ENCODE measurements at regions not wholly inside any gene's neighbourhood (a gene's known extent, or its start where the extent isn't known, plus 50 kb on each side); places are given as distances from the start of the nearest gene placed in this dataset.

- WGBS, 10 experiments: 0 to 100% (median 71%) methylated on average over 1 to 2 of the region's 2 CpGs; no CpG with 5 or more reads in 1 of the 10 experiments
- H3K4me1 ChIP-seq (replicated peaks in 1 of 2): no peaks in the 10 kb centered on the region
- H3K4me3 ChIP-seq: no peak overlapping the region
- in situ Hi-C loops (cut with MboI; ENCODE audit: low pct_unique_long_range_greater_than_20kb in 2 of 9, low sequenced_read_pairs in 9 of 9, unreplicated experiment in 9 of 9): no loop called here
- no peak for ATAC-seq (replicated peaks in 6 of 8)
- H3K27ac ChIP-seq: no peak overlapping the region
These were observed 409.4 kb upstream of the CTNND2 start for GRCh38 chr5:12313602-12314001.

GRCh38 chr5:12312343-12312742 lies 408.1 kb upstream of the CTNND2 start:
- Histone ChIP-seq H3K27ac (no peak overlapping the region), H3K4me1 (replicated peaks in 1 of 2) (no peaks in the 10 kb centered on the region), H3K4me3 (no peak overlapping the region)
- WGBS, 10 experiments: 4 to 100% (median 77%) methylated on average over 1 to 5 of the region's 5 CpGs
- ATAC-seq (replicated peaks in 6 of 8): no peak
- in situ Hi-C loops (cut with MboI; ENCODE audit: low pct_unique_long_range_greater_than_20kb in 2 of 9, low sequenced_read_pairs in 9 of 9, unreplicated experiment in 9 of 9): no loop called here

GRCh38 chr5:12294151-12294550 lies 389.9 kb upstream of the CTNND2 start:
- no peak for ATAC-seq (replicated peaks in 6 of 8)
- 0 to 100% (median 85%) methylated on average over 1 to 4 of the region's 4 CpGs for WGBS, 10 experiments

GRCh38 chr5:12292610-12293204 lies 388.5 kb upstream of the CTNND2 start:
- peak in 2 of 8 experiments; percentile 23 to 68 for ATAC-seq (replicated peaks in 6 of 8)
- no peak overlapping the region for H3K27ac ChIP-seq
- in situ Hi-C loops (cut with MboI; ENCODE audit: low pct_unique_long_range_greater_than_20kb in 2 of 9, low sequenced_read_pairs in 9 of 9, unreplicated experiment in 9 of 9): no loop called here
- H3K4me3 ChIP-seq: no peak overlapping the region
- 3 to 69% (median 38%) methylated on average over 2 to 6 of the region's 6 CpGs for WGBS, 10 experiments
- H3K4me1 ChIP-seq (replicated peaks in 1 of 2): no peaks in the 10 kb centered on the region

More at GRCh38 chr5:12294151-12294550, 389.9 kb upstream of the CTNND2 start:
- in situ Hi-C loops (cut with MboI; ENCODE audit: low pct_unique_long_range_greater_than_20kb in 2 of 9, low sequenced_read_pairs in 9 of 9, unreplicated experiment in 9 of 9): no loop called here
- H3K4me1 ChIP-seq (replicated peaks in 1 of 2): no peaks in the 10 kb centered on the region
- no peak overlapping the region for H3K27ac ChIP-seq
- H3K4me3 ChIP-seq: no peak overlapping the region

GRCh38 chr5:12284604-12285003 lies 380.4 kb upstream of the CTNND2 start:
- WGBS, 10 experiments: 0 to 91% (median 58%) methylated on average over 1 of the region's 1 CpG; no CpG with 5 or more reads in 4 of the 10 experiments

GRCh38 chr5:12277504-12278192 lies 373.4 kb upstream of the CTNND2 start:
- in situ Hi-C loops (cut with MboI; ENCODE audit: low pct_unique_long_range_greater_than_20kb in 2 of 9, low sequenced_read_pairs in 9 of 9, unreplicated experiment in 9 of 9): no loop called here
- no peak overlapping the region for H3K4me3 ChIP-seq
- WGBS, 10 experiments: 0 to 100% (median 80%) methylated on average over 1 to 2 of the region's 2 CpGs; no CpG with 5 or more reads in 1 of the 10 experiments
- H3K4me1 ChIP-seq (replicated peaks in 1 of 2): no peaks in the 10 kb centered on the region
- H3K27ac ChIP-seq: no peak overlapping the region
- no peak for ATAC-seq (replicated peaks in 6 of 8)

More at GRCh38 chr5:12284604-12285003, 380.4 kb upstream of the CTNND2 start:
- in situ Hi-C loops (cut with MboI; ENCODE audit: low pct_unique_long_range_greater_than_20kb in 2 of 9, low sequenced_read_pairs in 9 of 9, unreplicated experiment in 9 of 9): no loop called here
- no peak overlapping the region for H3K4me3 ChIP-seq
- H3K27ac ChIP-seq: no peak overlapping the region
- ATAC-seq (replicated peaks in 6 of 8): no peak
- no peaks in the 10 kb centered on the region for H3K4me1 ChIP-seq (replicated peaks in 1 of 2)

GRCh38 chr5:12274236-12274635 lies 370.0 kb upstream of the CTNND2 start:
- in situ Hi-C loops (cut with MboI; ENCODE audit: low pct_unique_long_range_greater_than_20kb in 2 of 9, low sequenced_read_pairs in 9 of 9, unreplicated experiment in 9 of 9): no loop called here
- no peak overlapping the region for H3K4me3 ChIP-seq
- H3K4me1 ChIP-seq (replicated peaks in 1 of 2): no peaks in the 10 kb centered on the region
- WGBS, 10 experiments: 0 to 100% (median 60%) methylated on average over 1 of the region's 1 CpG; no CpG with 5 or more reads in 2 of the 10 experiments
- H3K27ac ChIP-seq: no peak overlapping the region
- no peak for ATAC-seq (replicated peaks in 6 of 8)

- ATAC-seq (replicated peaks in 6 of 8): peak in 1 of 8 experiments; percentile 70
- no peak overlapping the region for H3K27ac ChIP-seq
- H3K4me1 ChIP-seq (replicated peaks in 1 of 2): no peaks in the 10 kb centered on the region
- in situ Hi-C loops (cut with MboI; ENCODE audit: low pct_unique_long_range_greater_than_20kb in 2 of 9, low sequenced_read_pairs in 9 of 9, unreplicated experiment in 9 of 9): no loop called here
- 10 to 96% (median 55%) methylated on average over 1 to 5 of the region's 5 CpGs for WGBS, 10 experiments
- H3K4me3 ChIP-seq: no peak overlapping the region
These were observed 368.1 kb upstream of the CTNND2 start for GRCh38 chr5:12272389-12272788.

- no peaks in the 10 kb centered on the region for H3K4me1 ChIP-seq (replicated peaks in 1 of 2)
- in situ Hi-C loops (cut with MboI; ENCODE audit: low pct_unique_long_range_greater_than_20kb in 2 of 9, low sequenced_read_pairs in 9 of 9, unreplicated experiment in 9 of 9): no loop called here
- WGBS, 10 experiments: 0 to 100% (median 90%) methylated on average over 1 of the region's 1 CpG; no CpG with 5 or more reads in 4 of the 10 experiments
- no peak overlapping the region for H3K27ac ChIP-seq
- ATAC-seq (replicated peaks in 6 of 8): no peak
- no peak overlapping the region for H3K4me3 ChIP-seq
These were observed 366.7 kb upstream of the CTNND2 start for GRCh38 chr5:12270914-12271313.

- ATAC-seq (replicated peaks in 6 of 8): no peak
- Histone ChIP-seq H3K4me1 (replicated peaks in 1 of 2) (no peaks in the 10 kb centered on the region), H3K27ac (no peak overlapping the region), H3K4me3 (no peak overlapping the region)
- in situ Hi-C loops (cut with MboI; ENCODE audit: low pct_unique_long_range_greater_than_20kb in 2 of 9, low sequenced_read_pairs in 9 of 9, unreplicated experiment in 9 of 9): no loop called here
- WGBS, 10 experiments: 6 to 100% (median 87%) methylated on average over 1 to 3 of the region's 3 CpGs
These were observed 364.9 kb upstream of the CTNND2 start for GRCh38 chr5:12269164-12269563.

- H3K27ac ChIP-seq: no peak overlapping the region
- in situ Hi-C loops (cut with MboI; ENCODE audit: low pct_unique_long_range_greater_than_20kb in 2 of 9, low sequenced_read_pairs in 9 of 9, unreplicated experiment in 9 of 9): no loop called here
- peak in 6 of 8 experiments; percentile 35 to 56 (median 52) for ATAC-seq (replicated peaks in 6 of 8)
These were observed 354.3 kb upstream of the CTNND2 start for GRCh38 chr5:12258549-12258948.

GRCh38 chr5:12250454-12250853 lies 346.2 kb upstream of the CTNND2 start:
- 20 to 89% (median 76%) methylated on average over 1 to 2 of the region's 2 CpGs; no CpG with 5 or more reads in 6 of the 10 experiments for WGBS, 10 experiments
- in situ Hi-C loops (cut with MboI; ENCODE audit: low pct_unique_long_range_greater_than_20kb in 2 of 9, low sequenced_read_pairs in 9 of 9, unreplicated experiment in 9 of 9): no loop called here
- H3K4me1 ChIP-seq (replicated peaks in 1 of 2): no peaks in the 10 kb centered on the region
- ATAC-seq (replicated peaks in 6 of 8): no peak
- H3K27ac ChIP-seq: no peak overlapping the region
- no peak overlapping the region for H3K4me3 ChIP-seq

More at GRCh38 chr5:12258549-12258948, 354.3 kb upstream of the CTNND2 start:
- WGBS, 10 experiments: 0 to 84% (median 36%) methylated on average over 1 to 2 of the region's 2 CpGs
- no peaks in the 10 kb centered on the region for H3K4me1 ChIP-seq (replicated peaks in 1 of 2)
- no peak overlapping the region for H3K4me3 ChIP-seq

GRCh38 chr5:12248831-12249230 lies 344.6 kb upstream of the CTNND2 start:
- 0 to 97% (median 71%) methylated on average over 1 to 3 of the region's 3 CpGs; no CpG with 5 or more reads in 1 of the 10 experiments for WGBS, 10 experiments
- in situ Hi-C loops (cut with MboI; ENCODE audit: low pct_unique_long_range_greater_than_20kb in 2 of 9, low sequenced_read_pairs in 9 of 9, unreplicated experiment in 9 of 9): no loop called here
- no peak for ATAC-seq (replicated peaks in 6 of 8)

GRCh38 chr5:12246036-12246435 lies 341.8 kb upstream of the CTNND2 start:
- H3K4me1 ChIP-seq (replicated peaks in 1 of 2): no peaks in the 10 kb centered on the region
- H3K4me3 ChIP-seq: no peak overlapping the region
- no peak overlapping the region for H3K27ac ChIP-seq
- in situ Hi-C loops (cut with MboI; ENCODE audit: low pct_unique_long_range_greater_than_20kb in 2 of 9, low sequenced_read_pairs in 9 of 9, unreplicated experiment in 9 of 9): no loop called here
- WGBS, 10 experiments: 0 to 93% (median 60%) methylated on average over 1 to 5 of the region's 5 CpGs
- no peak for ATAC-seq (replicated peaks in 6 of 8)

More at GRCh38 chr5:12248831-12249230, 344.6 kb upstream of the CTNND2 start:
- H3K4me3 ChIP-seq: no peak overlapping the region
- no peak overlapping the region for H3K27ac ChIP-seq
- no peaks in the 10 kb centered on the region for H3K4me1 ChIP-seq (replicated peaks in 1 of 2)
